ENCODE measurements at regions not wholly inside any gene's neighbourhood (a gene's known extent, or its start where the extent isn't known, plus 50 kb on each side); places are given as distances from the start of the nearest gene placed in this dataset.
A peak's percentile ranks its signal among the peaks of the same experiment; 100 is the strongest.

DNA sequence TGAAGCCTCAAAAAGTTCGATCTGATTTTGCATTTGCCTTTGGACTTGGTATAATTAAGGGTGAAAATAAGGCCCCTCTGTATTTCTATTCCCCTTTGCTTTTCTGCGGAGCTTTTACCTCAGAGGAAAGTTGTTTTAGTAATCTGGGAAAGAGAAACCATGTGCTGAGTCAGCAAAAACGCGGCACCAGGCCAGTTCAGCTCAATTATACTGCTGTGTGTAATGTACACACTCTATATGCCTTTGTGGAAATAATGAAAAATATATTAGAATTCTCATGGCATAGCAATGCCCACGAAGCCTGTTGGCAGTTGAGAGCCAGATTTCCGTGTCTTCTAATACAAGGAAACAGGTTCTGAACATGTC lies 161.9 kb upstream of the SIX2 start:
- Histone ChIP-seq H3K27me3 (peaks cover 63% of the 10 kb centered on the region), H3K27ac (no peak overlapping the region), H3K9me3 (no peaks in the 10 kb centered on the region), H3K4me3 (no peak overlapping the region), H3K4me1 (peaks cover 12% of the 10 kb centered on the region), H3K36me3 (no peaks in the 10 kb centered on the region)
- intact Hi-C loops (cut with DNase I): no loop called here
- DNase-seq (no peak), ATAC-seq (no peak)
- TF ChIP-seq, protein P1, sequence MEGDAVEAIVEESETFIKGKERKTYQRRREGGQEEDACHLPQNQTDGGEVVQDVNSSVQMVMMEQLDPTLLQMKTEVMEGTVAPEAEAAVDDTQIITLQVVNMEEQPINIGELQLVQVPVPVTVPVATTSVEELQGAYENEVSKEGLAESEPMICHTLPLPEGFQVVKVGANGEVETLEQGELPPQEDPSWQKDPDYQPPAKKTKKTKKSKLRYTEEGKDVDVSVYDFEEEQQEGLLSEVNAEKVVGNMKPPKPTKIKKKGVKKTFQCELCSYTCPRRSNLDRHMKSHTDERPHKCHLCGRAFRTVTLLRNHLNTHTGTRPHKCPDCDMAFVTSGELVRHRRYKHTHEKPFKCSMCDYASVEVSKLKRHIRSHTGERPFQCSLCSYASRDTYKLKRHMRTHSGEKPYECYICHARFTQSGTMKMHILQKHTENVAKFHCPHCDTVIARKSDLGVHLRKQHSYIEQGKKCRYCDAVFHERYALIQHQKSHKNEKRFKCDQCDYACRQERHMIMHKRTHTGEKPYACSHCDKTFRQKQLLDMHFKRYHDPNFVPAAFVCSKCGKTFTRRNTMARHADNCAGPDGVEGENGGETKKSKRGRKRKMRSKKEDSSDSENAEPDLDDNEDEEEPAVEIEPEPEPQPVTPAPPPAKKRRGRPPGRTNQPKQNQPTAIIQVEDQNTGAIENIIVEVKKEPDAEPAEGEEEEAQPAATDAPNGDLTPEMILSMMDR (IDR thresholded peaks at IDR 0.05): no peak

DNA sequence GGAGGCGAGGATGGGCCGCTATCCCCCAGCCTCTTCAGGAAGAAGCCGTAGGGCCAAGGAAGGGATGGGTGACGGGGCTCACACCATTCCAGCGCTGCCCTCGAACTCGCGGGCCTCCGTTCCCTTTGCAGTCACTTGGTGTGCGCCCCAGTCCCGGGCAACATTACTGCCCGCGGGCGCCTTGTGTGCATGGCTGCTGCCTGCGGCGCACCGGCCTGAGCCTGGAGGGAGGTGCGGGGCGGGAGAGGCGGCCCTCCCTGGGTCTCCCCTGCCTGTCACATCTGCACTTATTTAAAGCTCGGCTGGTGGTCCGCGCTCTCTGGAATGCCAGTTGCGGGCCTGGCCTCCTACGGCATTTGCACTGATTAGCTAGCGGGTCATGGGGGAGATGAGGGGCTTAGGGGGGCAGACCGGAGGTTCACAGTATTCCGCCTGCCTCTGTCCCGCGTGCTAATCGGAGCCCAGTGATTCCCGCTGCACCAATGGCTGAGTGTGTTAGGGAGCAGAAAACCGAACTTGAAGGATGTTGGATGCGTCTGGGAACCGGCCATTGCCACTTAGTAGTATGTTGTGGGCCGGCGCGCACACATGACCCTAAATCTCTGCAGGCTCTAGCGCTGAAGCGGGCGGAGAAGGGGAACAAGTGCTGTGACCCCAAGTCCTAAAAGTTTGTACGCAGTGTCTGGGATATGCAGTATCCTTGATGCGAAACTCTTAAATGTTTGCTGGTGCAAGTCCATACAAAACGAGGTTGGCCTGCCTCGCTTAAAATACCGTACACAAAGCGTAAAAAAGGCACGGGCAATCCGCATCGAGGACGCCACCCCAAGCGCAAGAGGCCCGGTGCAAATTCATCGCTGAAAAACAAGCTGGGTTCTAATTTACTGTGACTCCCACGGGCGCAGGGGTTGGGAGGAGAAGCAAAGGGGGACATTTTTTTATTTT lies 161.2 kb upstream of the SIX2 start:
- ATAC-seq (peak; percentile 45), DNase-seq (no peak)
- intact Hi-C loops (cut with DNase I): no loop called here
- Histone ChIP-seq H3K36me3 (no peaks in the 10 kb centered on the region), H3K27ac (no peak overlapping the region), H3K4me3 (no peak overlapping the region), H3K9me3 (no peaks in the 10 kb centered on the region), H3K4me1 (peaks cover 12% of the 10 kb centered on the region), H3K27me3 (peaks cover 69% of the 10 kb centered on the region)
- TF ChIP-seq, protein P1 (IDR thresholded peaks at IDR 0.05): no peak

DNA sequence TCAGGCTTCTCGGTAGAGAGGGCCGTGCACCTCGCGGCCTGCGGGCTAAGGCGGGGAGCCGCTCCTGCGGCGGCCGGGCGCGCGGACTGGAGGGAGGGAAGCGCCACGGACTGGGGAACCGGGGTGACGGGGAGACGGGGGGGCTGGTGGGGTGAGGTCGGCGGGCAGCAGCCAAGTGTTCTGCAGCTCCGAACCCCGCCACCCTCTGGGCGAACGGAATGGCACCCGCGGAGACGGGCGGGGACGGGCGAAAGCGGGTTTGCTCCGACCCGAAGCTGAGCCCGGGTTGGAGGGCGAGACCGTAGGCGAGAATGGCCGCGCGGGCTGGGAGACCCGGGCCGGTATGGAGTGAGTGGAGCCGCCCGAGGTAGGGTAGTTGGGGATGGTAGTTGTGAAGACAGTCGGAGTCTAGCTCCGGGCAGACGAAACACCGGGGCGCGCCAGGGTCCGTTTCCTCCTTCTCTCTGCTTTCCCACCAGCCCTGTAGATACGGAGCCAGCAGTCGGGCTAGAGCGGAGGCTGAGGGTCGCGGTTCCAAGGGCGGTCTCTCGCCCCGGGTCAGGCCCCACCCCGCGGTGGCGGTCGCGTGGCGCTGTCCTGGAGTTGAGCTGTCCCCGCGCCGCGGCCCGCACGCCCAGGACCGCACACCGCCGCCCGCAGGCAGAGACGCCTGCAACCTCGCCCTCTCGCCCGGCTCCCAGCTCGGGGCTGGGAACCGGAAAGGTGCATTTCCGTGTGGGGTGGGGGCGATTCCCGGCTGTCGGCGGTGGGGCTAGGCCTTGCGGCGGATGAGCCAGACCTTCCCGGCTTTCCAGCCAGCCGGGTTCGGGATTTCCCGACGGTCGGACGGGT lies 160.3 kb upstream of the SIX2 start:
- intact Hi-C loops (cut with DNase I): no loop called here
- Histone ChIP-seq H3K27me3 (peaks cover 77% of the 10 kb centered on the region), H3K27ac (no peak overlapping the region), H3K36me3 (no peaks in the 10 kb centered on the region), H3K9me3 (no peaks in the 10 kb centered on the region), H3K4me1 (peaks cover 12% of the 10 kb centered on the region), H3K4me3 (peak overlapping the region; percentile 37)
- DNase-seq (peak; percentile 65), ATAC-seq (peak; percentile 58)
- TF ChIP-seq, protein P1 (IDR thresholded peaks at IDR 0.05): no peak

DNA sequence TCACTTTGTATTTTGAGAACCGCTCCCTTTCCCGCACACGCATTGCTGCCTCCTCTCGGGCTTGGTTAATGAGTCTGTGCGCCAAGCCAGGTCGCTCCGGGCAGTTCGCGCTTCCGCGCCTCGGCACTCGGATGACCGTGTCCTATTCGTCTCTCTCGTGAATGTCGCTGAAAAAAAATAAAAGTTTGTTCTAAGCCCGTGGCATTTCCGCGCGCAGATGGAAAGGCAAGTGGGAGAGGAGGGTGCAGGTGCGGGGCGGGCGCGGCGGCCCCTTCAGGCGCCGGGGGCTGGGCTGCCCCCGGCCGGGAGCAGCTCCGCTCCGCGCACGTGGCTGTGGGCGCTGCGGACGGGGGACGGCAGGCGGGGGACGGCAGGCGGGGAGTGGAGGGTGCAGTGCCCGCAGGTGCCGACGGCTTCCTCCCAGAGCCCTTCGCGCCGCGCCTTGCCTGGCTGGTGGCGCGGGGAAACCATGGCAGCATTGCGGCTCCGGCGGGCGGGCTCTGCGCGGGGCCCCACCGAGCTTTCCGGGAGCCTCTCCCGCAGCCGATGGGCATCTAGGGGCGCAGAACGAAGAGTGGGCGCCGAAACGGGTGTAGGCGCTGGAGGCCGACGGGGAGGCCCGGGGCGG lies 159.6 kb upstream of the SIX2 start:
- Histone ChIP-seq H3K4me3 (peak overlapping the region; percentile 37), H3K36me3 (no peaks in the 10 kb centered on the region), H3K4me1 (peaks cover 12% of the 10 kb centered on the region), H3K27me3 (peaks cover 84% of the 10 kb centered on the region), H3K27ac (no peak overlapping the region), H3K9me3 (no peaks in the 10 kb centered on the region)
- DNase-seq: no peak
- peak; percentile 37 for ATAC-seq
- TF ChIP-seq, protein P1 (IDR thresholded peaks at IDR 0.05): no peak
- intact Hi-C loops (cut with DNase I): no loop called here

DNA sequence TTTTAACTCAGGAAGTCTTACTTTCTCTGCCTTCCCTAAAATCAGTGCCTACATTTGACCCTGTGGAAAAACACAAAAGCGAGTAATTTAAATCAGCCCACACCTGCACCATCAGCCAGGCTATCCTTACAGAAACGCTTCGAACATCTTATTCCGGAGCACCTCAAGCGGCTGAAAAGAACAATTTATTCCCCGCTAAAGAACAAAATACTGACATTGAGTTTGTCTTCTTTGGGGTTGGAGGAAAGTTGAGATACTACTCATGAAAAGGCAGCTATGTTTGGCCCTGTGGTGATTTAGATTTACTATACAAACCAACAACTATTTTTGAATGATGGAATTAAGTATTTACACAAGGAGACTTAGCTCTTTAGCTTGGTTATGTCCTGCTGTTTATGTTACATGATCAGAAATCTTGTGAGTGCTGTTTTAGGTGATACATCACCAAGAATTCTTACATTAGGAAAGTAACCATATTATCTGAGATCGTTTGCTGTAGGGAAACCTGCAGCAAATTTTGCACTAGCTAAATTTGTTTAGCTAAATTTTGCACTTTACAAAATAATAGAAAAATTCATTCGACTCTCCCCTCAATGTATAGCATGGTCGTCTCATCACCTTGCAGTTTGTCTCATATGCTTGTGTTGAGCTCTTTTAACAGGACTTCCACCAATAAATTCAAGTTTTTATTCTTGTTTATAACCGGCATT lies 158.8 kb upstream of the SIX2 start:
- ATAC-seq: no peak
- no peak for DNase-seq
- Histone ChIP-seq H3K27ac (no peak overlapping the region), H3K9me3 (no peaks in the 10 kb centered on the region), H3K4me3 (no peak overlapping the region), H3K4me1 (peaks cover 12% of the 10 kb centered on the region), H3K27me3 (peaks cover 91% of the 10 kb centered on the region), H3K36me3 (no peaks in the 10 kb centered on the region)
- intact Hi-C loops (cut with DNase I): no loop called here
- TF ChIP-seq, protein P1 (IDR thresholded peaks at IDR 0.05): no peak

All from upper lobe of right lung (tissue), 1 donor.